Prostate gland (tissue), 2 donors: ENCODE measurements at regions not wholly inside any gene's neighbourhood (a gene's known extent, or its start where the extent isn't known, plus 50 kb on each side); places are given as distances from the start of the nearest gene placed in this dataset.

Source experiments
- CTCF ChIP-seq, 4 experiments: fragments of 200-600 bp in 2 of 4; fragments of 450-650 bp in 2 of 4; sonication (generic) in 2 of 4; IDR thresholded peaks; 1 replicate in 3 of 4; 2 replicates in 1 of 4; pipeline ENCODE4 v1.5.1; 2016 to 2019; ENCODE audit warnings: antibody characterized with exemption in 4 of 4, mild to moderate bottlenecking in 2 of 4, moderate library complexity in 2 of 4
- POLR2AphosphoS5 ChIP-seq: sonication (generic); formaldehyde crosslinking; IDR thresholded peaks from one replicate; pipeline ENCODE4 v1.6.1; 2017; ENCODE audit warnings: antibody characterized with exemption

- TF ChIP-seq POLR2AphosphoS5 (no peak), CTCF (IDR thresholded peaks at IDR 0.05) (no peak)
These were observed 248.3 kb upstream of the PCDH7 start for GRCh38 chr4:30471861-30472260.
